HEK293 (cell line): ENCODE measurements at regions not wholly inside any gene's neighbourhood (a gene's known extent, or its start where the extent isn't known, plus 50 kb on each side); places are given as distances from the start of the nearest gene placed in this dataset.

Experiments used
- CTCF ChIA-PET: fragments of 350-600 bp; formaldehyde crosslinking; extraction: SDS; loops from one replicate; lab custom pipeline; 2021; ENCODE audit warnings: antibody characterized with exemption; lab: Yijun Ruan, JAX
- POLR2A ChIA-PET: fragments of 300-600 bp; formaldehyde crosslinking; extraction: SDS; loops from one replicate; lab custom pipeline; 2020; ENCODE audit warnings: antibody characterized with exemption, inconsistent platforms; lab: Yijun Ruan, JAX
- H3K27ac ChIP-seq: fragments of 200-500 bp; sonication (Bioruptor generic); 2 replicates; pipeline ENCODE4 v1.5.1; 2014; ENCODE audit warnings: low read depth, low read length, control low read depth, inconsistent platforms; ENCODE audit errors: extremely low read depth
- H3K36me3 ChIP-seq, 2 experiments: fragments of 200-500 bp in 1 of 2; sonication (Bioruptor generic) in 1 of 2; 1 replicate in 1 of 2; 2 replicates in 1 of 2; pipeline ENCODE4 v1.5.1; 2014 to 2017; ENCODE audit warnings: inconsistent platforms in 2 of 2, low read length in 2 of 2; ENCODE audit not compliant: control insufficient read depth in 2 of 2, insufficient read depth in 1 of 2
- H3K4me1 ChIP-seq: fragments of 200-500 bp; sonication (Bioruptor generic); 2 replicates; pipeline ENCODE4 v1.5.1; 2014; ENCODE audit warnings: mild to moderate bottlenecking, low read length, inconsistent platforms; ENCODE audit not compliant: control insufficient read depth, insufficient read depth
- H3K4me3 ChIP-seq: 2 replicates; pipeline ENCODE4 v1.5.1; 2011; ENCODE audit warnings: low read depth, mild to moderate bottlenecking, control low read depth, low read length, moderate library complexity
- H3K9me3 ChIP-seq: fragments of 200-500 bp; sonication (Bioruptor generic); 2 replicates; pipeline ENCODE4 v1.5.1; 2014; ENCODE audit warnings: low read depth, low read length, inconsistent platforms; ENCODE audit not compliant: control insufficient read depth, insufficient read depth
- SP2 ChIP-seq: fragments of 450-650 bp; formaldehyde crosslinking; IDR thresholded peaks from 2 replicates; pipeline ENCODE4 v1.5.1; 2016; ENCODE audit warnings: missing biosample characterization, missing genetic modification characterization
- TSHZ1 ChIP-seq: fragments of 450-650 bp; formaldehyde crosslinking; IDR thresholded peaks from 2 replicates; pipeline ENCODE4 v1.5.1; 2016; ENCODE audit warnings: missing biosample characterization, missing genetic modification characterization, borderline replicate concordance
- WT1 ChIP-seq: fragments of 450-650 bp; formaldehyde crosslinking; IDR thresholded peaks from 2 replicates; pipeline ENCODE4 v1.5.1; 2016; ENCODE audit warnings: missing biosample characterization, missing genetic modification characterization
- ZBTB8A ChIP-seq: fragments of 450-650 bp; formaldehyde crosslinking; IDR thresholded peaks from 2 replicates; pipeline ENCODE4 v1.5.1; 2016; ENCODE audit warnings: missing biosample characterization, missing genetic modification characterization
- ZFHX2 ChIP-seq: fragments of 450-650 bp; formaldehyde crosslinking; conservative IDR thresholded peaks from 2 replicates; pipeline ENCODE4 v1.5.1; 2016; ENCODE audit warnings: missing biosample characterization, missing genetic modification characterization
- ZNF121 ChIP-seq: fragments of 450-650 bp; formaldehyde crosslinking; IDR thresholded peaks from 2 replicates; pipeline ENCODE4 v1.5.1; 2016; ENCODE audit warnings: missing biosample characterization, missing genetic modification characterization
- ZNF146 ChIP-seq: fragments of 450-650 bp; formaldehyde crosslinking; IDR thresholded peaks from 2 replicates; pipeline ENCODE4 v1.5.1; 2016; ENCODE audit warnings: missing biosample characterization, missing genetic modification characterization
- ZNF174 ChIP-seq: fragments of 450-650 bp; formaldehyde crosslinking; IDR thresholded peaks from 2 replicates; pipeline ENCODE4 v1.5.0; 2017; ENCODE audit warnings: missing biosample characterization, mild to moderate bottlenecking, missing genetic modification characterization
- ZNF274 ChIP-seq, 2 experiments: fragments of 200-500 bp in 1 of 2; fragments of 450-650 bp in 1 of 2; sonication (Bioruptor generic) in 1 of 2; formaldehyde crosslinking in 1 of 2; IDR thresholded peaks; 2 replicates each; pipeline versions ENCODE4 v1.5.1 to v1.6.1; 2014 to 2016; ENCODE audit warnings: borderline replicate concordance in 1 of 2, inconsistent platforms in 1 of 2, low read length in 1 of 2, missing biosample characterization in 1 of 2, missing genetic modification characterization in 1 of 2
- ZNF324 ChIP-seq: fragments of 450-650 bp; formaldehyde crosslinking; IDR thresholded peaks from 2 replicates; pipeline ENCODE4 v1.5.1; 2016; ENCODE audit warnings: missing biosample characterization, missing genetic modification characterization
- ZNF366 ChIP-seq: fragments of 450-650 bp; formaldehyde crosslinking; conservative IDR thresholded peaks from 2 replicates; pipeline ENCODE4 v1.5.1; 2016; ENCODE audit warnings: missing biosample characterization, missing genetic modification characterization
- ZNF391 ChIP-seq: fragments of 450-650 bp; formaldehyde crosslinking; IDR thresholded peaks from 2 replicates; pipeline ENCODE4 v1.5.1; 2016; ENCODE audit warnings: low read depth, missing biosample characterization, missing genetic modification characterization, borderline replicate concordance
- ZNF394 ChIP-seq: fragments of 450-650 bp; formaldehyde crosslinking; IDR thresholded peaks from 2 replicates; pipeline ENCODE4 v1.5.1; 2016; ENCODE audit warnings: missing biosample characterization, missing genetic modification characterization, mild to moderate bottlenecking, moderate library complexity, borderline replicate concordance
- ZNF404 ChIP-seq: fragments of 450-650 bp; formaldehyde crosslinking; IDR thresholded peaks from 2 replicates; pipeline ENCODE4 v1.5.1; 2017; ENCODE audit warnings: missing biosample characterization, missing genetic modification characterization
- ZNF426 ChIP-seq: fragments of 450-650 bp; formaldehyde crosslinking; IDR thresholded peaks from 2 replicates; pipeline ENCODE4 v1.5.1; 2017; ENCODE audit warnings: missing biosample characterization, missing genetic modification characterization, mild to moderate bottlenecking, inconsistent platforms, moderate library complexity
- ZNF639 ChIP-seq: fragments of 450-650 bp; formaldehyde crosslinking; IDR thresholded peaks from 2 replicates; pipeline ENCODE4 v1.5.1; 2016; ENCODE audit warnings: missing biosample characterization, missing genetic modification characterization
- ZNF830 ChIP-seq: fragments of 450-650 bp; IDR thresholded peaks from 2 replicates; pipeline ENCODE4 v1.5.0; 2018; ENCODE audit warnings: missing biosample characterization, missing genetic modification characterization, low read depth, mild to moderate bottlenecking, moderate library complexity
- ZSCAN23 ChIP-seq: fragments of 450-650 bp; formaldehyde crosslinking; IDR thresholded peaks from 2 replicates; pipeline ENCODE4 v1.5.1; 2016; ENCODE audit warnings: missing biosample characterization, missing genetic modification characterization

GRCh38 chr14:86305058-86305457 lies 775.1 kb downstream of the FLRT2 start:
- CTCF ChIA-PET: no interaction called here
- TF ChIP-seq ZNF324 (tag by site-specific recombination): no peak
- TF ChIP-seq WT1 (tag by site-specific recombination): no peak
- no peak for TF ChIP-seq ZNF394 (tag by site-specific recombination)
- TF ChIP-seq ZNF146 (tag by site-specific recombination): no peak
- TF ChIP-seq ZNF426 (tag by site-specific recombination): no peak
- TF ChIP-seq, all 188 proteins: peak for 0
- Histone ChIP-seq H3K4me3 (no peak overlapping the region), H3K4me1 (no peaks in the 10 kb centered on the region), H3K9me3 (no peaks in the 10 kb centered on the region), H3K36me3 (no peaks in the 10 kb centered on the region), H3K27ac (no peak overlapping the region)
- POLR2A ChIA-PET: no interaction called here

- Histone ChIP-seq H3K27ac (no peak overlapping the region), H3K9me3 (no peaks in the 10 kb centered on the region), H3K36me3 (no peaks in the 10 kb centered on the region), H3K4me1 (no peaks in the 10 kb centered on the region), H3K4me3 (no peak overlapping the region)
- POLR2A ChIA-PET: no interaction called here
- CTCF ChIA-PET: no interaction called here
- TF ChIP-seq ZFHX2 (tag by site-specific recombination) (no peak), ZNF404 (tag by site-specific recombination) (no peak), ZSCAN23 (tag by site-specific recombination) (no peak), ZNF274 (IDR thresholded peaks at IDR 0.05; ENCODE audit: low read length) (no peak), ZNF274 (tag by site-specific recombination; IDR thresholded peaks at IDR 0.05; ENCODE audit: borderline replicate concordance) (no peak)
Observed at GRCh38 chr14:86299994-86300393, 770.0 kb downstream of the FLRT2 start.

GRCh38 chr14:86296173-86296572 lies 766.2 kb downstream of the FLRT2 start:
- no peaks in the 10 kb centered on the region for H3K4me1 ChIP-seq
- CTCF ChIA-PET: no interaction called here
- POLR2A ChIA-PET: no interaction called here
- no peaks in the 10 kb centered on the region for H3K36me3 ChIP-seq
- no peak overlapping the region for H3K27ac ChIP-seq
- TF ChIP-seq ZNF174 (tag by site-specific recombination) (no peak), ZBTB8A (no peak), TSHZ1 (tag by site-specific recombination) (no peak), ZNF121 (tag by site-specific recombination) (no peak), ZNF366 (tag by site-specific recombination) (no peak), ZNF426 (tag by site-specific recombination) (no peak)
- H3K4me3 ChIP-seq: no peak overlapping the region
- H3K9me3 ChIP-seq: no peaks in the 10 kb centered on the region

- no peaks in the 10 kb centered on the region for H3K4me1 ChIP-seq
- CTCF ChIA-PET: no interaction called here
- no peaks in the 10 kb centered on the region for H3K36me3 ChIP-seq
- POLR2A ChIA-PET: no interaction called here
- no peak overlapping the region for H3K27ac ChIP-seq
- no peaks in the 10 kb centered on the region for H3K9me3 ChIP-seq
- H3K4me3 ChIP-seq: no peak overlapping the region
- TF ChIP-seq ZNF391: no peak
- no peak for TF ChIP-seq SP2 (tag by site-specific recombination)
- no peak for TF ChIP-seq ZNF639 (tag by site-specific recombination)
- TF ChIP-seq TSHZ1 (tag by site-specific recombination): no peak
- TF ChIP-seq ZNF830: no peak
Observed at GRCh38 chr14:86288336-86288735, 758.4 kb downstream of the FLRT2 start.
